ENCODE measurements at regions not wholly inside any gene's neighbourhood (a gene's known extent, or its start where the extent isn't known, plus 50 kb on each side); places are given as distances from the start of the nearest gene placed in this dataset.
A peak's percentile ranks its signal among the peaks of the same experiment; 100 is the strongest.

GRCh38 chr1:163876546-163876945 lies 554.8 kb downstream of the NUF2 start:
- no peak for DNase-seq
- Histone ChIP-seq H3K27me3 (no peaks in the 10 kb centered on the region), H3K36me3 (no peaks in the 10 kb centered on the region), H3K9me3 (no peaks in the 10 kb centered on the region), H3K27ac (peak overlapping the region in 2 of 5 donors; percentile 48 to 72), H3K4me1 (peaks cover 0 to 6% (median 0%) of the 10 kb centered on the region in 4 donors), H3K4me3 (no peak overlapping the region)
- TF ChIP-seq EP300 (IDR thresholded peaks at IDR 0.05) = no peak
- no peak for TF ChIP-seq POLR2A (IDR thresholded peaks at IDR 0.05)
- intact Hi-C loops (cut with DNase I; ENCODE audit: low total_unique reads) = no loop called here
- 71 to 87% (median 78%) methylated on average over 4 of the region's 4 CpGs for WGBS, 5 donors

GRCh38 chr1:163877016-163877415 lies 555.3 kb downstream of the NUF2 start:
- Histone ChIP-seq H3K9me3 (no peaks in the 10 kb centered on the region), H3K36me3 (no peaks in the 10 kb centered on the region), H3K27ac (peak overlapping the region in 1 of 5 donors; percentile 72), H3K27me3 (no peaks in the 10 kb centered on the region), H3K4me1 (peaks cover 0 to 6% (median 0%) of the 10 kb centered on the region in 4 donors), H3K4me3 (no peak overlapping the region)
- DNase-seq = no peak
- intact Hi-C loops (cut with DNase I; ENCODE audit: low total_unique reads) = no loop called here
- TF ChIP-seq POLR2AphosphoS5 (IDR thresholded peaks at IDR 0.05) = no peak
- no peak for TF ChIP-seq POLR2A (IDR thresholded peaks at IDR 0.05)
- TF ChIP-seq CTCF (IDR thresholded peaks at IDR 0.05) = no peak
- TF ChIP-seq EP300 (IDR thresholded peaks at IDR 0.05) = no peak

- H3K4me3 ChIP-seq = no peak overlapping the region
- no peaks in the 10 kb centered on the region for H3K9me3 ChIP-seq
- H3K4me1 ChIP-seq = no peaks in the 10 kb centered on the region
- TF ChIP-seq EP300 (IDR thresholded peaks at IDR 0.05) (no peak), POLR2AphosphoS5 (IDR thresholded peaks at IDR 0.05) (no peak)
- 84 to 97% (median 91%) methylated on average over 8 of the region's 8 CpGs for WGBS, 5 donors
- intact Hi-C loops (cut with DNase I; ENCODE audit: low total_unique reads) = no loop called here
- no peak for DNase-seq
- no peaks in the 10 kb centered on the region for H3K36me3 ChIP-seq
- no peak overlapping the region for H3K27ac ChIP-seq
- no peaks in the 10 kb centered on the region for H3K27me3 ChIP-seq
Observed at GRCh38 chr1:163885510-163885909, 563.8 kb downstream of the NUF2 start.

GRCh38 chr1:163896001-163896400 lies 574.2 kb downstream of the NUF2 start:
- DNase-seq = no peak

GRCh38 chr1:163897412-163898155 lies 575.8 kb downstream of the NUF2 start:
- Histone ChIP-seq H3K27ac (no peak overlapping the region), H3K4me3 (no peak overlapping the region), H3K36me3 (no peaks in the 10 kb centered on the region), H3K9me3 (no peaks in the 10 kb centered on the region), H3K4me1 (no peaks in the 10 kb centered on the region), H3K27me3 (no peaks in the 10 kb centered on the region)
- WGBS, 5 donors = 54 to 63% (median 60%) methylated on average over 5 of the region's 5 CpGs
- intact Hi-C loops (cut with DNase I; ENCODE audit: low total_unique reads) = no loop called here
- TF ChIP-seq POLR2A (IDR thresholded peaks at IDR 0.05) = no peak
- no peak for TF ChIP-seq CTCF (IDR thresholded peaks at IDR 0.05)
- no peak for TF ChIP-seq EP300 (IDR thresholded peaks at IDR 0.05)
- no peak for TF ChIP-seq POLR2AphosphoS5 (IDR thresholded peaks at IDR 0.05)
- peak in 1 of 2 donors; percentile 57 for DNase-seq

More at GRCh38 chr1:163896001-163896400, 574.2 kb downstream of the NUF2 start:
- WGBS, 5 donors = 51 to 69% (median 57%) methylated on average over 1 of the region's 1 CpG
- H3K27me3 ChIP-seq = no peaks in the 10 kb centered on the region
- H3K9me3 ChIP-seq = no peaks in the 10 kb centered on the region
- no peaks in the 10 kb centered on the region for H3K36me3 ChIP-seq
- H3K27ac ChIP-seq = no peak overlapping the region
- no peak overlapping the region for H3K4me3 ChIP-seq
- no peaks in the 10 kb centered on the region for H3K4me1 ChIP-seq
- no peak for TF ChIP-seq POLR2A (IDR thresholded peaks at IDR 0.05)
- no peak for TF ChIP-seq CTCF (IDR thresholded peaks at IDR 0.05)
- intact Hi-C loops (cut with DNase I; ENCODE audit: low total_unique reads) = no loop called here
